ENCODE measurements at regions not wholly inside any gene's neighbourhood (a gene's known extent, or its start where the extent isn't known, plus 50 kb on each side); places are given as distances from the start of the nearest gene placed in this dataset.

GRCh38 chr1:88029899-88030298 is 654.2 kb upstream of the PKN2 start:
- TF ChIP-seq CTCF (IDR thresholded peaks at IDR 0.05 in 8 of 11, conservative IDR thresholded peaks at IDR 0.05 in 3 of 11) (no peak), POLR2A (IDR thresholded peaks at IDR 0.05) (no peak), POLR2AphosphoS5 (IDR thresholded peaks at IDR 0.05) (no peak)
